Stimulated activated CD4-positive, alpha-beta T cell treated with anti-CD3 and anti-CD28 coated beads, Interleukin-4, amount 100 ng/mL, for 24 hours (primary cell): ENCODE measurements at regions not wholly inside any gene's neighbourhood (a gene's known extent, or its start where the extent isn't known, plus 50 kb on each side); places are given as distances from the start of the nearest gene placed in this dataset.
"Not testable (repeated sequence)": the region's sequence is repeated elsewhere in the genome, so short reads cannot be mapped to it uniquely, and the experiment has no call there.

ENCODE experiments used
- DNase-seq: peaks from one replicate; pipeline ENCODE4 v3.0.0-alpha.2; 2020

DNA sequence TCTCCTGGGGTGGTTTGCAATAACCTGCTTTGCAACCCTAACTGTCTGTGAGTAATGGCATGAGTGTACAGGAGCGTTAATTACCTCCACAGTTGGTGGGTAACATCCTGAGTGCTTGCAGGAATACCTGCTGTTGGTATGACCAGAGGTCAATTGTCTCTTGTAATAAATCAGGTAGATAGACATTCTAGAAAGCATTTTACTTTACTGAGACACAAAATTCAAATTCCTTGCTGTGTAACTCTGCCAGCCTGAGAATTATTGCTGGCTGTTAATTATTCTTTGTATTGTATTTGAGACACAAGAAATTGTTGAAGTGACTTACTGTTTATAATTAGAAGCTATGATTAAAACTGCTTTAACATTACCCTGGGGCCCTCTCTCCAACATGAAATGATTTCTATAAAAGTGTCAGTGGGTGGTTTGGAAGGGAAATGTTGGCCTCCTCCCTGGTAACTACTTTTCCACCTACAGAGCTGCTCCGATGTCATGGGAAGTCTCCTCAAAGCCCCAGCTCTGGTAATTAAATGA lies 150.8 kb upstream of the ADCY2 start:
- DNase-seq, result no peak

DNA sequence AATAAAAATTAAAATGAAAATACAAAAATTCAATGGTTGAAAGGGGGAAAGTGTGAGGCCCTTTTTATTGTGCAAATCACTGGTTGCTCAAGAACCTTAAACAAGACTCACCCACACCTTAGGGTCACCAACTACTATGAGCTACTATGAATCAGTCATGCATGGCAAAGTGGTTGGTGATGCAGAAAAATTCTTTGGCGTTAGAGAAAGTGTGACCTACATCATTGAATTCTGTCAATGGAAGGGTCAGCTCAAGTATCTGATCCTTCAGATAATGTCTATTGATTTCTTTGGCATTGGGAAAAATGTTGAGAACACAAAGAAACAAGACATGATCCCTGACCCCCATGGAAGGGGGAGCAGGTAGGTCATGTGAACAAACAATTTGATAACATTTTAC lies 149.7 kb upstream of the ADCY2 start:
- DNase-seq, result no peak

DNA sequence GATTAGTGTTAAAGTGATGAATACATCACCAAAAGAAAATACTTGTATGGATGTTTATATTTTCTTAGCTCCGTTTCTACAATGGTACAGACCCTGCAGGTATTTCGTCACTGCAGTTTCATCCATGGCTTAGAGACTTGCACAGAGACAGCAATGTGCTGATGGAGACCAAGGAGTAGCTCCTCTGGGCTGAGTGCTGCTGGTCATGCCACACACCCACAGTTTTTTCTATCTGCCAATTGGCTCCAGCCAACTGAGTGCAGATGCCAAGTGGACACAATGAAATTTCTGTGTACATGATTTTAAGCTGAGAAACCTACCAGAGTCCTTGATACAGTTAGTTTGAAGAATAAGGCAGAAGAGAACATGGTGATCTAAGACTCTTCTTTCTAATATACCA lies 145.9 kb upstream of the ADCY2 start:
- no peak for DNase-seq

DNA sequence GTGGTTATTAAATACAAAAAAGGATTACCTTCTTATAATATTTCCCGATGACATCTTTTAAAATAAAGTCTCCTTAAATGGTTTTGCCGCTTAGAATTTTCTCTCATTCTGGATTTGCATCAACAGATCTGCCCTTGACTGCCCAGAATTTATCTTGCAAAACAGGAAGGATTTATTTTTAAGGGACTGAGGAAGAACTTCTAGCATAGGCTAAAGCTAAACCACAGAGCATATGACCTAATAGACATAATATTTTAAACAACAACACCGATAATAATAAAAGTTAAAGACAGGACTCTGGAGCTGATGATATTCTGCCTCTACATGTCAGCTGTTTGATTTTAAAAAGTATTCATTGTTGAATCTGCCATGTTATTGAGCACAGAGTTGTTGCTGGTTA lies 145.3 kb upstream of the ADCY2 start:
- DNase-seq, result no peak

DNA sequence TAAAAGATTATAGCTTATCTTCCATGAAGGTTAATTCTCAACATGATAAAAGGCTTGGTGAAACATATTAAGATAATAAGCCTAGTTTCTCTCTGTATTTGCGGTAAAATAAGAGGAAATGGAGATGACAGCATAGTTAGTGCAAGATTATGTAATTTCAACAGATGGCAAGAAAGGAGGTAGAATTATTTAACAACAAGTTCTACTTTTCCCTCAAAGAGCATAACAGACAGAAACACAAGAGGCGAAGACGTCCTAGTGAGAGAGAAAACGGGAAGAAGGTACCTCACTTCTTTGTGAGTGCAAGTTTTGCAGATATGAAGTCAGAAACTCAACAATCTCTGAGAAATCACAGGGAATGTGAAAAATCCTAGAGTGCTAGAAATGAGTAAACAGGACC lies 144.8 kb upstream of the ADCY2 start:
- DNase-seq, result no peak

DNA sequence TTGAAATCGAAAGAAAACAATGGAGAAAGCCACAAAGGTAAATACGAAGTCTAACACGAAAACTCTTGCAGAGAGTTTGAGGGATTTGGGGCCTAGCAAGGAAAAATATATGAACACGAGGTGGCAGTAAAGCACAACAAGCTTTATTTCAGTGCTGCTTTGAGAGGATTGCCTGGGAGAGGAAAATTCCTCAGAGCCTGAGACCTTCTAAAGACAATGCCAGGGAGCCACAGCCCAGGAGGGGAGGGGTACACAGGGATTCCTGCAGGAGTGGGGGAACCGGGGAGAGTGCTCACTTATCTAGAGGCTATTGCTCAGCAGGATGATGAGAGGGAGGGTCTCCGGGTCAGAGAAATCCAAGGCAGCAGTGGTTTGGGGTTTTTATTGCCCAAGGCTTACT lies 134.9 kb upstream of the ADCY2 start:
- no peak for DNase-seq

DNA sequence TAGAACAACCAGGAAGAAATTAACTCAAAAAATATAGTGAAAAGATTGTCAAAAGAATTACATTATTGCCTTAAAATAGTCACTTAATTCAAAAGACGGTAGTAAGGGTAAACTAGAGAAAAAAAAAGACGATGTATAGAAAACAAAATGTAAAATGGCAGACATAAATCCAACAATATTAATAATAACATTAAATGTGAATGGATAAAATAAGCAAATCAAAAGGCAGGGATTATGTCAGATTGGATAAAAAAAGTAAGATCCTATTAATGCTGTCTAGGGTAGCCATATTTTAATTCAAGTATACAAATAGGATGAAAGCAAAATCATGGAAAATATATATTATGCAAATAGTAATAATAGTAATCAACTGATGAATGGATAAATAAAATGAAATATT lies 134.0 kb upstream of the ADCY2 start:
- no peak for DNase-seq

DNA sequence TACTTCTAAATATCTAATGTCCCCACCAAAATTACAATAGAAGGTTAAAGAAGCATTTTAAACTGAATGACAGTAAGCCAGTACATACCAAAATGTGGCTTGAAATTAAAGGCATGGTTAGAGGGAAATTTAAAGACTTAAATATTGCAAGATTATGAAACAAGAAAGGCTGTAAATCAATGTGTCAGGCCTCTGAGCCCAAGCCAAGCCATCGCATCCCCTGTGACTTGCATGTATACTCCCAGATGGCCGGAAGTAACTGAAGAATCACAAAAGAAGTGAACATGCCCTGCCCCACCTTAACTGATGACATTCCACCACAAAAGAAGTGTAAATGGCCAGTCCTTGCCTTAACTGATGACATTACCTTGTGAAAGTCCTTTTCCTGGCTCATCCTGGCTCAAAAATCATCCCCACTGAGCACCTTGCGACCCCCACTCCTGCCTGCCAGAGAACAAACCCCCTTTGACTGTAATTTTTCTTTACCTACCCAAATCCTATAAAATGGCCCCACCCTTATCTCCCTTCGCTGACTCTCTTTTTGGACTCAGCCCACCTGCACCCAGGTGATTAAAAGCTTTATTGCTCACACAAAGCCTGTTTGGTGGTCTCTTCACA lies 132.4 kb upstream of the ADCY2 start:
- not testable (repeated sequence) for DNase-seq

DNA sequence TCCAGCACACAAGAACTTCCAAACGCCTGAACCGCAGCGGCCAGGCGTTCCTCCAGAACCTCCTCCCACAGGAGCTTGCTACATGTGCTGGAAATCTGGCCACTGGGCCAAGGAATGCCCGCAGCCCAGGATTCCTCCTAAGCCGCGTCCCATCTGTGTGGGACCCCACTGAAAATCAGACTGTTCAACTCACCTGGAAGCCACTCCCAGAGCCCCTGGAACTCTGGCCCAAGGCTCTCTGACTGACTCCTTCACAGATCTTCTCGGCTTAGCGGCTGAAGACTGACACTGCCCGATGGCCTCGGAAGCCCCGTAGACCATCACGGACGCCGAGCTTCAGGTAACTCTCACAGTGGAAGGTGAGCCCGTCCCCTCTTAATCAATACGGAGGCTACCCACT lies 130.2 kb upstream of the ADCY2 start:
- not testable (repeated sequence) for DNase-seq

DNA sequence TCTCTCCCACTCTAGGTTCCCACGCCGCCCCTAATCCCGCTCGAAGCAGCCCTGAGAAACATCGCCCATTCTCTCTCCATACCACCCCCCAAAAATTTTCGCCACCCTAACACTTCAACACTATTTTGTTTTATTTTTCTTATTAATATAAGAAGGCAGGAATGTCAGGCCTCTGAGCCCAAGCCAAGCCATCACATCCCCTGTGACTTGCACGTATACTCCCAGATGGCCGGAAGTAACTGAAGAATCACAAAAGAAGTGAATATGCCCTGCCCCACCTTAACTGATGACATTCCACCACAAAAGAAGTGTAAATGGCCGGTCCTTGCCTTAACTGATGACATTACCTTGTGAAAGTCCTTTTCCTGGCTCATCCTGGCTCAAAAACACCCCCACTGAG lies 127.2 kb upstream of the ADCY2 start:
- DNase-seq, result not testable (repeated sequence)

DNA sequence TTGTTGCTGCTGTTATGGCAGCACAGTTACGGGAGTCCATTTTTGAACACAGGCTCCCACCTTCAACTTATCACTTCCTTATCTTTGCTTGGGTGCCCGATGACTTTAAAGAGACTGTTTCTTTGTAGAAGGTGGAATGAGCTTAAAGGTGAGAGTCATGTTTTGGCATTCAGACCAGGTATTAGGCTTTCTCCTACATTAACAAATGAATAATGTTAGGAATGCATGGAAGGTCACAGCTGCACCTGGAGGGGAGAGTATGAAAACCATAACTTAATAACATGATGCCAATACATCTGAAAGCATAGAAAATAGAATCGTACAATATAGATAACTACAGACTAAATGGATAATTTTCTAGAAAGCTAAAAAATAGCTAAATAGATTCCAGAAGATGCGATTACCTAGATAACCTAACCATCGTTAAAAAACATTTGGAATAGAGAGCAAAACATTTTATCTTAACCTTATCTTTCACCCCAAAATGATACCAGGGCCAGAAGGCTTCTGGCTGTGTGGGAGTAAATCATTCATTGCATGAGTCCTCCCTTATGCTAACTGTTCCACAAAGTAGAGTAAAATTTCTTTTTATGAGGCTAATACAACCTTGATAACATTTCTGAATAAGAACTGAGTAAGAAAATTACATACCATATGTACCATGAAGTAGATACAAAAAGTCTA lies 126.2 kb upstream of the ADCY2 start:
- no peak for DNase-seq

DNA sequence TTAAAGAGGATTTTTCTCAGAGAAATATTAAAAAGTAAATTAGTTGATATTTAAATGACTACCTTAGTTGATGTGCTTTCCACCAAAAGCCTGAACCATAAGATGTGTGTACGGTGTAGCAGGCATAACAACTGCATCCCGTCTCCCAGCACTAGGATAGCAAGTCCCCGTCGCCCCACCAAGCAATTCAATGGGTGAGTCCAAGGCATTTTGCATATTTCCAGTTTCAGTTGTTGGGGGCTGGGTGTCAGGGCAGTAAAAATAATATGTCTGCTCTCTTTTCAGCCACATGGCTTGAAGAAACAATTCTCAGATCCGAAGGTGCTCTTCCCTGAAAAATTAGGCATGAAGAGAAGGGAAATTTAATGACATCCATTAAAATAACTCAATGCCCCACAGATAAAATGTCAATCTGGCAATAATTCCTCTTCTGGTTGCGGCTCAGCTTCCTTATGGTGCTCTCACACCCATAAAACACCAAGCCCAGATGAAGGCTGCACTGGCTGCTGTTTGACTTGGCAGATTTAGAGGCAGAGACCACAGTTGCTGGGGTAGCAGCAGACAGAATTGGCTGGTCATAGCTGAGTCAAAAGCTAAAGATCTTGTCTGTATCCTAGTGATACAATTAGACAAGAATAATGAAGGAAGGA lies 124.4 kb upstream of the ADCY2 start:
- DNase-seq, result no peak

DNA sequence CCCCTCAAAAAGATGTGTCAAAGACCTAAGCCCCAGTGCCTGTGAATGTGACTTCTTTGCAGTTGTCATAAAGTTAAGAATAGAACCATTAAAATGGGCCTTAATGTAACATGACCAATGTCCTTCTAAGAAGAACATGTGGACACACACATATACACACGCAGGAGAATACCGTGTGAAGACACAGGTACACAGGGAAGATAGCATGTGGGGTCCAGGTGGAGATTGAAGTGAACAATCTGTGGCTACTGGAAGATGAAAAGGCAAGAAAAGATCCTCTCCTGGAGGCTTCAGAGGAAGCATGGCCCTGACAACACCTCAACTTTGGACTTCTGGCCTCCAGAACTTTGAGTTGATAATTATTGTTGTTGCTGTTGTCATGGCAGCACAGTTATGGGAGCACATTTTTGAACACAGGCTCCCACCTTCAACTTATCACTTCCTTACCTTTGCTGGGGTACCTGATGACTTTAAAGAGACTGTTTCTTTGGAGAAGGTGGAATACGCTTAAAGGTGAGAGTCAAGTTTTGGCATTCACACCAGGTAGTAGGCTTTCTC lies 123.5 kb upstream of the ADCY2 start:
- DNase-seq, result no peak

DNA sequence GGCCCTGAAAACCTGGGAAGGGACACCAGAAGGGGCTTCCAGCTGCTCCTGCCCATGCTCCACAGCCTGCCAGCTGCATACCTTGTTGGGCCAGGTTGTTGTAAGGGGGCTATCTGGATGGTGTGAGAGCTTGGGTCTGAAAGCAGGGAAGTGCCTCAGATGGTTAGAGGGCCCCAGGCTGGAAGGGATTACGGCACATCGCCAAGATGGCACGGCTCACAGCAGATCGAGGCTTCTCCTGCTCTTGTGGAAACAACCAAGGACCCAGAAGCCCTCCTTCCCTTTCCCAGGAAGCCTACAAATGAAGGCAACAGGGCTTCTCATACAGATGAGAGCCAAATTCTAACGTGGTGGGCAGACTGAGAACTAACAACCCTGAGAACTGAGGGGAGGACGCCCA lies 121.7 kb upstream of the ADCY2 start:
- no peak for DNase-seq

DNA sequence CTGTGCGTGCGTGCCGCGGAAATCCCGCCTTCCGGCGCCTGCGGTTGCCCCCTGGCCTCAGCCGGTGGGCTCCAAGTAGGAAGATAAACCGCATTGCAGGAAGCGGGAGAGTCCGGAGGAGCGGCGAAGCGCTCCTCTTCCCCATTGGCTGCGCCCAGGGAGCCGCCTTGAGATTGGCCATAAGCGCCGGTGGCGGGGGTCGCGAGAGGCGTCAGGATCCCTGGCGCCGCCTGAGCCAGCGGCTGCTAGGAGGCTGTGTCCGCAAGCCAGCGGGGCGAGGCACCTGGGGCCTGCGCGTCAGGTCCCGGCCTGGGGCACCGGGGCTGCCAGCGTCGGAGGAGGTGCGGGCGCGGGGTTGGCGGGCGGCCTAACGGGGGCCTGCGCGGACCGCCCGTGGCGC lies 106.3 kb upstream of the ADCY2 start:
- not testable (repeated sequence) for DNase-seq

DNA sequence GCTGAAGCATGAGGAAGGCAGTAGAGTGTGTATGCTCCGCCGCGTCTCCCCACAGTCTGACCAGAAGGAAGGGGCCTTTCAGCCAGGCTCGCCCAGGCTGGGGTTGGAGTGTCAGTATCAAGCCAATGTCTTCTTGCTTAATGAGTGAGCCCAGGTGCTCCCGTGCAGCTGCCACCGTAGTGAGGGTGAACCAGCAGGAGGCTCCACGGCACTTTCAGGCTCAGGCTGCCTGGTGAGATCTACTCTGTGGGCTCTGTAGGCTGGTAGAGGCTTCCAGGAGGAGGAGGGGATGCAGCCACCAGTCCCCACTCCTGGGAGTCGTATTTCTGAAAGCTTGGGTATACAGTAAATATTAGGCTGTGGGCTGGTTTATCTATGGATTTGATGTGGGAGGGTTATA lies 98.1 kb upstream of the ADCY2 start:
- DNase-seq, result not testable (repeated sequence)

DNA sequence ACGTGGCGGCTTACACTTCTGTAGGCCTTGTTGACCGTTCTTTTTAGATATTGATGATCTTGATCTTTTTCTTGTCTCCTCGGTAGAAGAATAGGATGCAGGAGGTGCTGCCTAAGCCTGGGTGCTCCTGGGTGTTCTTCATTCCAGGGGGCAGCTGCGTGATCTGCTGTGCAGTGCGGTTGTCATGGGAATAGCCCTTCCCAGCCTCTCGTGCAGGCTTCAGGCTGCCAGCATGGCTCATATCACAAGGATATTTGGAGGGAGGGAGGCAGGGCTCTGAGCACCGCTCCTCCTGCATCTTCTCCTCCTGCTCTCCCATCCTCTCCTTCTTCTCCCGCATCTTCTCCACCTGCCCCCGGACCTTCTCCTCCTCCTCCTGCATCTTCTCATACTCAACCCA lies 96.2 kb upstream of the ADCY2 start:
- DNase-seq, result not testable (repeated sequence)

DNA sequence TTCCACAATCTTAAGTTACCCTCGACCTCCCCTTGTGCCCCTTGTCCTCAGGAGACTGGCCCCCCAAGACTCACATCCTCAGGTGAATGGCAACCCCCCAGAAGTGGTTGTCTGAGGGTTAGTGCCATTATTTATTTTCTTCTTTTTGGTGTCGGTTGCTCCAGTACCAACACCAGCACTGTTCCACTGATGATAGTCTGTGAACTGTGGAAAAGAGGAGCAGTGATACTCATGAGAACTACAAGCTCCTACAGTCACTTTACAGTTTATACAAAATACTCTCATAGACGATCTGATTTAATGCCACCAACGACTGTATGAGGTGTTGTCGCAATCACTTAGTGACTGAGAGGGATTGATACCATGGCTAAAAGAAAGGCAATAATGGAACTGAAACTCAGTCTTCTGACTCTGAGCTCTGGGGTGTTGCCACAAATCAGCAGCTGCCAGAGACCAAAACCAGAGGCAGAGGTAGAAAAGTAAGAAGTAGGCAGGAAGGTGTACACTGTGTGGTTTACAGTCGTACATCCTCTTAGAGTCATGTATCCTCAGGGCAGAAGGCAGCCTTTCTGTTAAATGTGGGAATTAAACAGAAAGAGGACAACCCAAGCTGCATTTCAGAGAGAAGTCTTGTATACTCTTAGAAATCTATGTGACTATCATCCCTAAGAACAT lies 90.8 kb upstream of the ADCY2 start:
- not testable (repeated sequence) for DNase-seq

DNA sequence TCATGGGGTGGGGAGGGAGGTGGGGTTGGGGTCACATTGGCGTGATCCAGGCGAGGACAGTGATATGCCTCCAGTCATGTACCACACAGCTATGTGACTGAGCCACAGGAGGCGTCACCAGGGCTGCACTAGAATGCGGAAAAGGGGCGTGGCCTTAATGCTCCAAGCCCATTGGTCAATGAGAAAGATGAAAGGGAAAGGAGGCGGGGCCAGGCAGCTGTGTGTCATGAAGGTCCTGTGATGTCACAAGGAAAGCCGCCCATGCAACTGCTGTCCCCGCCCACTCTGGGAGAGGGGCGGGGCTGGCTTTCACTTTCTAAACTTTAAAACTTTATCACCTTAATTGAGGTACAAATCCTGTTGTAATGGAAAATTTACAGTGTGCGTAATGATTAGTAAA lies 89.4 kb upstream of the ADCY2 start:
- DNase-seq, result not testable (repeated sequence)

DNA sequence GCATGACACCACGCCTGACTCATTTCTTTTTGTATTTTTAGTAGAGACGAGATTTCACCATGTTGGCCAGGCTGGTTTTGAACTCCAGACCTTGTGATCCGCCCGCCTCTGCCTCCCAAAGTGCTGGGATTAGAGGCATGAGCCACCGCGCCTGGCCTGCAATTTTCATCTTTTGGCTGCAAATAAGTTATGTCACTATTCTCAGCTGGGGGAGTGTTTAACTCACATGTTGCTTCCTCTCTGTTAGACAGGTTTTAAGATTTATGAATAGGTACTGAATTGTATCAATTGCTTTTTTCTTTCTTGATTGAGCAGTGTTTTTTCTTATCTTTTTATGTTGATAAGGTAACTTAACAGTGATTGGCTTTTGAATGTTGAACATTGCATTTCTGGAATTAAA lies 88.2 kb upstream of the ADCY2 start:
- not testable (repeated sequence) for DNase-seq

DNA sequence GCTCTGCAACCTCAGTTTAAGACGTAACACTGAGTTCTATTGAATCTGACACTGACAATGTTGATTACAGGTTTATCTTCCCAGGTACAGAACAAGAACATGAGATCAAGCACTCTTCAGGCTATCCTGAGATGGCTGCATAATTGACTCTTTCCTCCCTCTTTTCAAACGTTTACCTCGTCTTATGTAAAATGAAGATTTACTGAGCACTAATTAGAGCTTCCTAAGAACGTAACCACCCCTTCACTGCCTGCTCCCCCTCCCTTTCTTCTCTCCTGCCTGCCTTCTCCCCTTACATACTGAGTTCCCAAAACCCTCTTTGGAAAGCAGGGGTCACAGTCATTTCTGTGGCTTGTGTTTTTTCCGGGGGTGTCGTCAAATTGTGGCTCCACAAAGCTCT lies 86.2 kb upstream of the ADCY2 start:
- DNase-seq, result not testable (repeated sequence)

DNA sequence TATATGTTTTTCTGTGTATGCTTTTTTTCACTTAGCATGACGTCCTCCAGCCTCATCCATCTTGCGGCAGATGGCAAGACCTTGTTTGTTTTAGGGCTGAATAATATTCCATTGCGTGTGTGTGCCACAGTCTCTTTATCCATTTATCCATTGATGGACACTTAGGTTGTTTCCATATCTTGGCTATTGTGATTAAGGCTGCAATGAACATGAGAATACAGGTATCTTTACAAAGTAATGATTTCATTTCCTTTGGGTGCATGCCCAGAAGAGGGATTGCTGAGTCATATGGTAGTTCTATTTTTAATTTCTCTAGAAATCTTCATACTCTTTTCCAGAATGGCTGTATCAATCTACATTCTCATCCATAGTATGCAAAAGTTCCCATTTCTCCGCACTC lies 85.3 kb upstream of the ADCY2 start:
- not testable (repeated sequence) for DNase-seq

DNA sequence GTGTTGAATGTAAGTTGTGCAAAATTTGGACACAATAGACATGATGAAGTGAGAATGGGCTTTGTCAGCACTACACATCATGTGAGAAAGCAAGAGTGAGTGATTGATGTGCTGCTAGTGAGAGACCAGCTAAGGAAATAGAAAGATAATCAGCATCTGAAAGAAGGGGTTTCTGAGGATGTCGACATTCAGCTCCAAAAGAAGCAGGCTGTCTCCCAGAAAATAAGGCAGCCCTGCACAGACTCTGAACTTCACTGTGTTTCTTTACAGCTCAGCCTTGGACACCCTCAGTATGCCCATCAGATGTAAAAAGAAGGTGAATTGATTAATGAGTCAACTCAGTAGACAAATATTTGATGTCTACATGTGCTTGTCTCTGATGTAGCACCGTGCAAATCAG lies 80.8 kb upstream of the ADCY2 start:
- DNase-seq, result no peak
